ENCODE measurements at regions not wholly inside any gene's neighbourhood (a gene's known extent, or its start where the extent isn't known, plus 50 kb on each side); places are given as distances from the start of the nearest gene placed in this dataset.

GRCh38 chr10:118838364-118838763, 83.6 kb upstream of the CACUL1 start:
- H3K36me3 ChIP-seq (ENCODE audit: control insufficient read depth, insufficient read depth, low read length): no peaks in the 10 kb centered on the region
- H3K4me3 ChIP-seq (ENCODE audit: low read length): no peak overlapping the region
- no peaks in the 10 kb centered on the region for H3K27me3 ChIP-seq (ENCODE audit: control insufficient read depth, insufficient read depth, low read length)
- no peaks in the 10 kb centered on the region for H3K4me1 ChIP-seq (ENCODE audit: control insufficient read depth, insufficient read depth, low read length)
- no peak overlapping the region for H3K27ac ChIP-seq (ENCODE audit: low read length)
- no peaks in the 10 kb centered on the region for H3K9me3 ChIP-seq (ENCODE audit: control insufficient read depth, insufficient read depth, low read length)
- WGBS (ENCODE audit: insufficient coverage, insufficient read length): no CpG with 5 or more reads among the region's 4 CpGs
- no peak for DNase-seq (ENCODE audit: low read depth, low spot score)

DNA sequence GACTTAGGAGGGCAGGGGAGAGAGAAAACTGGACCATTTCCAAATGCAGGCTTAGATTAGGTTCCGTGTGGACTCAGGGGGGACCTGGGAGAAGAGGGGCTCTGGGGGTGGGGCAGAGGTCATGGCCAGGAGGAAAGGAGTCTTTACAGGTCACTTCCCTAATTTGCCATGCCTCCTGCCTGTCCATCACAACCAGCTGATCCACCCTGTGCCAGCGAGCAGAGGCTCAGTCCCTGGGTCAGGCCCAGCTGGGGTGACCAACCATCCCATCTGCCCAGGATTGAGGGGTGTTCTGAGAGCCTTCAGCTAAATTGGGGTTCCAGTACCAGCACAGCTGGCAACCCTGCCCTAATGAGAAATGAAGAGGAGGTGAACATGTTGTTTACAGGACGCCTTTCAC, 84.6 kb upstream of the CACUL1 start:
- no peak for DNase-seq (ENCODE audit: low read depth, low spot score)
- Histone ChIP-seq H3K27me3 (ENCODE audit: control insufficient read depth, insufficient read depth, low read length) (no peaks in the 10 kb centered on the region), H3K27ac (ENCODE audit: low read length) (no peak overlapping the region), H3K4me3 (ENCODE audit: low read length) (no peak overlapping the region; the same call in 1 of the 2 replicates), H3K36me3 (ENCODE audit: control insufficient read depth, insufficient read depth, low read length) (no peaks in the 10 kb centered on the region), H3K9me3 (ENCODE audit: control insufficient read depth, insufficient read depth, low read length) (no peaks in the 10 kb centered on the region), H3K4me1 (ENCODE audit: control insufficient read depth, insufficient read depth, low read length) (no peaks in the 10 kb centered on the region)
- no CpG with 5 or more reads among the region's 3 CpGs for WGBS (ENCODE audit: insufficient coverage, insufficient read length)

GRCh38 chr10:118840071-118840775, 85.5 kb upstream of the CACUL1 start:
- no peaks in the 10 kb centered on the region for H3K27me3 ChIP-seq (ENCODE audit: control insufficient read depth, insufficient read depth, low read length)
- WGBS (ENCODE audit: insufficient coverage, insufficient read length): no CpG with 5 or more reads among the region's 12 CpGs
- H3K4me3 ChIP-seq (ENCODE audit: low read length): no peak overlapping the region
- DNase-seq (ENCODE audit: low read depth, low spot score): no peak
- no peaks in the 10 kb centered on the region for H3K4me1 ChIP-seq (ENCODE audit: control insufficient read depth, insufficient read depth, low read length)
- H3K36me3 ChIP-seq (ENCODE audit: control insufficient read depth, insufficient read depth, low read length): no peaks in the 10 kb centered on the region
- H3K27ac ChIP-seq (ENCODE audit: low read length): no peak overlapping the region
- no peaks in the 10 kb centered on the region for H3K9me3 ChIP-seq (ENCODE audit: control insufficient read depth, insufficient read depth, low read length)

- no peak overlapping the region for H3K4me3 ChIP-seq (ENCODE audit: low read length)
- no peaks in the 10 kb centered on the region for H3K36me3 ChIP-seq (ENCODE audit: control insufficient read depth, insufficient read depth, low read length)
- no peaks in the 10 kb centered on the region for H3K4me1 ChIP-seq (ENCODE audit: control insufficient read depth, insufficient read depth, low read length)
- WGBS (ENCODE audit: insufficient coverage, insufficient read length): no CpG with 5 or more reads among the region's 11 CpGs
- no peak for DNase-seq (ENCODE audit: low read depth, low spot score)
- H3K9me3 ChIP-seq (ENCODE audit: control insufficient read depth, insufficient read depth, low read length): no peaks in the 10 kb centered on the region
- H3K27me3 ChIP-seq (ENCODE audit: control insufficient read depth, insufficient read depth, low read length): no peaks in the 10 kb centered on the region
- H3K27ac ChIP-seq (ENCODE audit: low read length): no peak overlapping the region
Observed at GRCh38 chr10:118840776-118841468, 86.2 kb upstream of the CACUL1 start.

GRCh38 chr10:118841881-118842605, 87.3 kb upstream of the CACUL1 start:
- Histone ChIP-seq H3K4me1 (ENCODE audit: control insufficient read depth, insufficient read depth, low read length) (no peaks in the 10 kb centered on the region), H3K4me3 (ENCODE audit: low read length) (no peak overlapping the region), H3K27ac (ENCODE audit: low read length) (no peak overlapping the region), H3K27me3 (ENCODE audit: control insufficient read depth, insufficient read depth, low read length) (no peaks in the 10 kb centered on the region), H3K9me3 (ENCODE audit: control insufficient read depth, insufficient read depth, low read length) (no peaks in the 10 kb centered on the region), H3K36me3 (ENCODE audit: control insufficient read depth, insufficient read depth, low read length) (no peaks in the 10 kb centered on the region)
- no CpG with 5 or more reads among the region's 17 CpGs for WGBS (ENCODE audit: insufficient coverage, insufficient read length)
- no peak for DNase-seq (ENCODE audit: low read depth, low spot score)

DNA sequence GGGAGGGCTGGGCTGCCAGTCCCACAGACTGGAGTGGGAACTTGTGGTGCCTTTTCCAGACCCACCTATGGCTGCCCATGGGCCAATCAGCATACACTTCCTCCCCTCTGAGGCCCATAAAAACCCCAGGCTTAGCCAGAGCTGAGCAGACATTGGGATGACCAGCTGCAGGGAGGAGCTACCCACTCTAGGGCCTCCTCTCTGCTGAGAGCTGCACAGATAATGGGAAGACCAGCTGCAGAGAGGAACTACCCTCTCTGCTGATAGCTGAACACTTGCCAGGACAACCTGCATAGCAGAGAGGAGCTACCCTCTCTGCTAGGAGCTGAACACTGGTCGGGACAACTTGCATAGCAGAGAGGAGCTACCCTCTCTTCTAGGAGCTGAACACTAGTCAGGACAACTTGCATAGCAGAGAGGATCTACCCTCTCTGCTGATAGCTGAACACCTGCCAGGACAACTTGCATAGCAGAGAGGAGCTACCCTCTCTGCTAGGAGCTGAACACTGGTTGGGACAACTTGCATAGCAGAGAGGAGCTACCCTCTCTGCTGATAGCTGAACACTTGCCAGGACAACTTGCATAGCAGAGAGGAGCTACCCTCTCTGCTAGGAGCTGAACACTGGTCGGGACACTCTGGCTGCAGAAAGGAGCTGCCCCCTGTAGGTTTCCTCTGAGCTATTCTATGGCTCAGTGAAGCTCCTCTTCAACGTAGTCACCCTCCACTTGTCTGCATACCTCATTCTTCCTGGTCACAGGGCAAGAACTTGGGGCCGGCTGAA, 88.3 kb upstream of the CACUL1 start:
- Histone ChIP-seq H3K4me3 (ENCODE audit: low read length) (no peak overlapping the region), H3K27ac (ENCODE audit: low read length) (no peak overlapping the region), H3K4me1 (ENCODE audit: control insufficient read depth, insufficient read depth, low read length) (no peaks in the 10 kb centered on the region), H3K9me3 (ENCODE audit: control insufficient read depth, insufficient read depth, low read length) (no peaks in the 10 kb centered on the region), H3K27me3 (ENCODE audit: control insufficient read depth, insufficient read depth, low read length) (no peaks in the 10 kb centered on the region), H3K36me3 (ENCODE audit: control insufficient read depth, insufficient read depth, low read length) (no peaks in the 10 kb centered on the region)
- no peak for DNase-seq (ENCODE audit: low read depth, low spot score)
- no CpG with 5 or more reads among the region's 4 CpGs for WGBS (ENCODE audit: insufficient coverage, insufficient read length)

GRCh38 chr10:118843647-118844265, 89.0 kb upstream of the CACUL1 start:
- no peaks in the 10 kb centered on the region for H3K36me3 ChIP-seq (ENCODE audit: control insufficient read depth, insufficient read depth, low read length)
- no peak for DNase-seq (ENCODE audit: low read depth, low spot score)
- WGBS (ENCODE audit: insufficient coverage, insufficient read length): no CpG with 5 or more reads among the region's 7 CpGs

DNA sequence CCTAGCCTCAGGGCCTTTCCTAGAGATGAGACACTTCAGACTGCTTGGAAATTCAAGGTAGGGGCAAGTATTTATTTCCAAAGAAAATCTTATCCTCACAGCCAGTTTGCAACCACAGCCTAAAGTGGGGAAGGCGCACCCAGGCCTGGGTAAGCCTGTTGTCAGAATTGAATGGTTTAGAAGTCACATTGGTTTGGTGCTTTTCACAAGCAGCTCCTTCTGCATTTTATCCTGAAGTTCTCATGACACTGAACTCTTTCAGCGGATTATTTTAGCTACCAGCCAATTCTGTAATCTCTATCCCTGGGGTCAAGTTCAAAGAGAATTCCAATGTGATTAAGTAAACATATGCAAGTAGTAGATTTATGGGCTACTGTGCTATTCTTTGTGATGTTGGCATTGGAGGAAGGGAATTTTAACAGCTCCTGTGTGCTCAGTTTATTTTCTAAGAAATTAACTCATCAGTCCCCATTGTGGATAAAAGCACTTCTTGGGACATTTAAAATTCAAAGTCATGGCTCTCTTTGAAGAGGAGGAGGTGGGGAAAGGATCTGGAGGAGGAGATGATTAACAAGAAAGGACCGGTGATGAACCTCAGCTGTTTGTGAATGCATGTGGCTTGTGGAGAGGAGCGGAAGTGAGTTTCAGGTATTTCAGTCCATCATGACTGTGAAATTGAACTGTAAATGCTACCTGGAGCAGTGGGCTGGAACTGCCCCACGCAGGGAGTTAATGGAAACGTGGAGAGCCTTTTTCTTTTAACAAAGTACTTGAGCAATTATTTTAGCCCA, 90.2 kb upstream of the CACUL1 start:
- H3K27me3 ChIP-seq (ENCODE audit: control insufficient read depth, insufficient read depth, low read length): no peaks in the 10 kb centered on the region
- no peaks in the 10 kb centered on the region for H3K4me1 ChIP-seq (ENCODE audit: control insufficient read depth, insufficient read depth, low read length)
- WGBS (ENCODE audit: insufficient coverage, insufficient read length): no CpG with 5 or more reads among the region's 6 CpGs
- no peak overlapping the region for H3K4me3 ChIP-seq (ENCODE audit: low read length)
- H3K36me3 ChIP-seq (ENCODE audit: control insufficient read depth, insufficient read depth, low read length): no peaks in the 10 kb centered on the region
- no peak overlapping the region for H3K27ac ChIP-seq (ENCODE audit: low read length)
- H3K9me3 ChIP-seq (ENCODE audit: control insufficient read depth, insufficient read depth, low read length): no peaks in the 10 kb centered on the region
- no peak for DNase-seq (ENCODE audit: low read depth, low spot score)

More at GRCh38 chr10:118843647-118844265, 89.0 kb upstream of the CACUL1 start:
- no peaks in the 10 kb centered on the region for H3K27me3 ChIP-seq (ENCODE audit: control insufficient read depth, insufficient read depth, low read length)
- H3K9me3 ChIP-seq (ENCODE audit: control insufficient read depth, insufficient read depth, low read length): no peaks in the 10 kb centered on the region
- H3K27ac ChIP-seq (ENCODE audit: low read length): no peak overlapping the region
- H3K4me1 ChIP-seq (ENCODE audit: control insufficient read depth, insufficient read depth, low read length): no peaks in the 10 kb centered on the region
- H3K4me3 ChIP-seq (ENCODE audit: low read length): no peak overlapping the region

- Histone ChIP-seq H3K9me3 (ENCODE audit: control insufficient read depth, insufficient read depth, low read length) (no peaks in the 10 kb centered on the region), H3K4me3 (ENCODE audit: low read length) (no peak overlapping the region), H3K27ac (ENCODE audit: low read length) (no peak overlapping the region), H3K4me1 (ENCODE audit: control insufficient read depth, insufficient read depth, low read length) (no peaks in the 10 kb centered on the region), H3K36me3 (ENCODE audit: control insufficient read depth, insufficient read depth, low read length) (no peaks in the 10 kb centered on the region), H3K27me3 (ENCODE audit: control insufficient read depth, insufficient read depth, low read length) (no peaks in the 10 kb centered on the region)
- WGBS (ENCODE audit: insufficient coverage, insufficient read length): no CpG with 5 or more reads among the region's 2 CpGs
- no peak for DNase-seq (ENCODE audit: low read depth, low spot score)
Observed at GRCh38 chr10:118845776-118846175, 91.0 kb upstream of the CACUL1 start.
